PC-9 (cell line): ENCODE measurements at regions not wholly inside any gene's neighbourhood (a gene's known extent, or its start where the extent isn't known, plus 50 kb on each side); places are given as distances from the start of the nearest gene placed in this dataset.

Experiments
- CTCF ChIP-seq: fragments of 200-600 bp; sonication (generic); conservative IDR thresholded peaks from 2 replicates; pipeline ENCODE4 v1.6.1; 2017; ENCODE audit warnings: mixed run types, antibody characterized with exemption, mild to moderate bottlenecking, moderate library complexity
- EZH2 ChIP-seq: fragments of 200-600 bp; sonication (generic); IDR thresholded peaks from 2 replicates; pipeline ENCODE4 v1.8.0; 2017; ENCODE audit warnings: antibody characterized with exemption, low read depth

DNA sequence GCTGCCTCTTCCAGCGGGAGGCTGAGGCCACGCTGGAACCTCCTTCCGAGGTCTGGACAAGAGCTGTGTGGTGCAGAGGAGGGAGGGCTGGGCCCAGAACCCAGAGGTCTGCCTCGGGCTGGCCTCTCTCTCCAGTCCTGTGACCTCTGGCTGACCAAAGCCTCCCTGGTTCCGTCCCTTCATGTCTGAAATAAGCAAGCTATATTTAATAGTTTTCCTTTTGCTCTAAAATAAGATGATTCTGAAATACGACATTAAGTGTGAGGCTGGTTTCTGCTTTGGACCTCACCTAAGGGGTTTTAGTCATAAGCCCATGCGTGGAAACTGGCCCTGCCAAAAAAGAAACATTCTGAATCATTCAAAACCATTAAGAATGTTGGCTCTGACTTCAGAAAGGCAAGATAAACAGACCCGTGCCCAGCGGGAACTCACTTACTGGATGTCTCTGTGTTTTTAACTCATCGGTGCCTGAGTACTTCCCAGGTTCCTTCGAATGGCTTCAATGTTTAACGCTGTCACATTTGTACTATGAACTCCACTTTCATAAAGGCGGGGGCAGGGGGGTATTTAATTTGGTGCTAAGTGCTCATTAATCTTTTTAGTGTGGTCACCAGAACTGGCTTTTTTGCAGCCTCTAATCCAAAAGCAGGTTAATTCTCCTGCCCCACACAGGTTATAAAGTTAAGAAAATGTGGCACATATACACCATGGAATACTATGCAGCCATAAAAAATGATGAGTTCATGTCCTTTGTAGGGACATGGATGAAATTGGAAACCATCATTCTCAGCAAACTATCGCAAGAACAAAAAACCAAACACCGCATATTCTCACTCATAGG is 157.5 kb upstream of the KLF14 start:
- TF ChIP-seq CTCF (no peak), EZH2 (no peak)
